GM23338 (cell line): ENCODE measurements at regions not wholly inside any gene's neighbourhood (a gene's known extent, or its start where the extent isn't known, plus 50 kb on each side); places are given as distances from the start of the nearest gene placed in this dataset.

ENCODE experiments used
- ATAC-seq: fragments of 200-7000 bp; cut with Tn5 transposase; 3 replicates; pipeline ENCODE4 v1.9.1; 2020
- DNase-seq: peaks from one replicate; pipeline ENCODE4 v3.0.0-alpha.2; 2015; ENCODE audit warnings: low spot score
- H2AFZ ChIP-seq: fragments of 200-600 bp; sonication (generic); 2 replicates; pipeline ENCODE4 v1.8.0; 2016; ENCODE audit warnings: antibody characterized with exemption, mild to moderate bottlenecking, moderate library complexity
- H3F3A ChIP-seq: fragments of 200-600 bp; sonication (generic); replicated peaks from 2 replicates; pipeline ENCODE4 v1.8.0; 2017; ENCODE audit warnings: antibody characterized with exemption, mixed run types, low read depth
- H3K27ac ChIP-seq: fragments of 200-600 bp; sonication (generic); 2 replicates; pipeline ENCODE4 v1.6.1; 2016; ENCODE audit warnings: low read depth
- H3K27me3 ChIP-seq: fragments of 200-600 bp; sonication (generic); 2 replicates; pipeline ENCODE4 v1.8.0; 2016; ENCODE audit warnings: mild to moderate bottlenecking, mixed run types, moderate library complexity; ENCODE audit not compliant: insufficient read depth
- H3K36me3 ChIP-seq: fragments of 200-600 bp; sonication (generic); 2 replicates; pipeline ENCODE4 v1.8.0; 2016; ENCODE audit warnings: mild to moderate bottlenecking; ENCODE audit not compliant: insufficient read depth
- H3K4me1 ChIP-seq: fragments of 200-600 bp; sonication (generic); 2 replicates; pipeline ENCODE4 v1.8.0; 2016; ENCODE audit warnings: mild to moderate bottlenecking, moderate library complexity; ENCODE audit not compliant: insufficient read depth
- H3K4me2 ChIP-seq: fragments of 200-600 bp; sonication (generic); 2 replicates; pipeline ENCODE4 v1.7.1; 2017; ENCODE audit warnings: mixed run types
- H3K4me3 ChIP-seq: fragments of 200-600 bp; sonication (generic); 2 replicates; pipeline ENCODE4 v1.6.1; 2016; ENCODE audit warnings: mixed run types
- H3K79me2 ChIP-seq: fragments of 200-600 bp; sonication (generic); replicated peaks from 2 replicates; pipeline ENCODE4 v1.8.0; 2017; ENCODE audit warnings: mild to moderate bottlenecking; ENCODE audit not compliant: insufficient read depth
- H3K9me2 ChIP-seq: fragments of 200-600 bp; sonication (generic); 2 replicates; pipeline ENCODE4 v1.8.0; 2017; ENCODE audit not compliant: insufficient read depth
- H4K20me1 ChIP-seq: fragments of 200-600 bp; sonication (generic); replicated peaks from 2 replicates; pipeline ENCODE4 v1.8.0; 2017; ENCODE audit warnings: mild to moderate bottlenecking; ENCODE audit not compliant: insufficient read depth
- H3K27ac Mint-ChIP-seq: 2 replicates; pipeline ENCODE4 v1.8.0; 2020; ENCODE audit warnings: inconsistent platforms, mild to moderate bottlenecking, moderate library complexity, mixed read lengths
- H3K27me3 Mint-ChIP-seq: 3 replicates; pipeline ENCODE4 v1.8.0; 2022; ENCODE audit warnings: low read depth, mild to moderate bottlenecking, moderate library complexity, mixed read lengths, inconsistent platforms; ENCODE audit not compliant: insufficient read depth, poor library complexity
- H3K36me3 Mint-ChIP-seq: 3 replicates; pipeline ENCODE4 v1.8.0; 2021; ENCODE audit warnings: low read depth, mild to moderate bottlenecking, inconsistent platforms, moderate library complexity, mixed read lengths
- H3K4me1 Mint-ChIP-seq: 3 replicates; pipeline ENCODE4 v1.8.0; 2020; ENCODE audit warnings: mild to moderate bottlenecking, inconsistent platforms, mixed read lengths
- H3K4me3 Mint-ChIP-seq: 3 replicates; pipeline ENCODE4 v1.8.0; 2021; ENCODE audit warnings: moderate library complexity, mild to moderate bottlenecking, inconsistent platforms, mixed read lengths
- H3K9me3 Mint-ChIP-seq: 3 replicates; pipeline ENCODE4 v1.8.0; 2020; ENCODE audit warnings: moderate library complexity, mild to moderate bottlenecking, inconsistent platforms, mixed read lengths
- CTCF ChIP-seq, 2 experiments: fragments of 200-600 bp in 1 of 2; sonication (generic) in 1 of 2; conservative IDR thresholded peaks; 2 replicates each; pipeline versions ENCODE4 v1.5.1 to v1.6.1; 2016 to 2017; ENCODE audit warnings: antibody characterized with exemption in 2 of 2, low read depth in 2 of 2, mild to moderate bottlenecking in 2 of 2, moderate library complexity in 1 of 2
- EZH2phosphoT487 ChIP-seq: fragments of 200-600 bp; sonication (generic); IDR thresholded peaks from one replicate; pipeline ENCODE4 v1.8.1; 2018; ENCODE audit warnings: antibody characterized with exemption; ENCODE audit not compliant: unreplicated experiment
- JUNB ChIP-seq: IDR thresholded peaks from one replicate; pipeline ENCODE4 v1.6.1; 2016; ENCODE audit warnings: antibody characterized with exemption; ENCODE audit not compliant: unreplicated experiment
- NANOG ChIP-seq: IDR thresholded peaks from 2 replicates; pipeline ENCODE4 v1.6.1; 2016; ENCODE audit warnings: antibody characterized with exemption, borderline replicate concordance
- STAT1 ChIP-seq: IDR thresholded peaks from one replicate; pipeline ENCODE4 v1.6.1; 2016; ENCODE audit warnings: antibody characterized with exemption; ENCODE audit not compliant: unreplicated experiment
- ZNF114 ChIP-seq: fragments of 250-450 bp; sonication (Bioruptor Pico); IDR thresholded peaks from 2 replicates; pipeline ENCODE4 v1.5.0; 2020; ENCODE audit warnings: mild to moderate bottlenecking, moderate library complexity
- ZNF331 ChIP-seq: fragments of 250-450 bp; sonication (Bioruptor Pico); IDR thresholded peaks from 2 replicates; pipeline ENCODE4 v1.5.0; 2020; ENCODE audit warnings: low read depth, mild to moderate bottlenecking, moderate library complexity
- ZNF462 ChIP-seq: fragments of 250-450 bp; sonication (Bioruptor Pico); IDR thresholded peaks from 2 replicates; pipeline ENCODE4 v1.5.0; 2020; ENCODE audit warnings: mild to moderate bottlenecking, moderate library complexity
- TF ChIP-seq, protein P1 (sequence below): IDR thresholded peaks from 2 replicates; pipeline ENCODE4 v1.6.1; 2016; ENCODE audit warnings: antibody characterized with exemption
- TF ChIP-seq, protein P2 (sequence below): IDR thresholded peaks from one replicate; pipeline ENCODE4 v1.6.1; 2018; ENCODE audit warnings: antibody characterized with exemption; ENCODE audit not compliant: unreplicated experiment

GRCh38 chr18:2444201-2444875, 127.0 kb downstream of the METTL4 start (continued):
- no peak for TF ChIP-seq ZNF462 (CRISPR knock-in tag)

GRCh38 chr18:2448565-2449151, 122.6 kb downstream of the METTL4 start:
- H3K36me3 Mint-ChIP-seq, result no peaks in the 10 kb centered on the region
- no peak overlapping the region for H3K4me3 Mint-ChIP-seq
- Histone ChIP-seq H3K4me3 (no peak overlapping the region), H3K4me1 (peaks cover 5% of the 10 kb centered on the region; the same call in 1 of the 2 replicates), H3K4me2 (no peak overlapping the region), H2AFZ (no peak overlapping the region), H3K79me2 (no peaks in the 10 kb centered on the region), H3K27me3 (no peaks in the 10 kb centered on the region), H4K20me1 (no peaks in the 10 kb centered on the region), H3K36me3 (no peaks in the 10 kb centered on the region), H3K9me2 (peaks cover 8% of the 10 kb centered on the region; the same call in 1 of the 2 replicates), H3F3A (no peaks in the 10 kb centered on the region), H3K27ac (no peak overlapping the region)
- peaks cover 2% of the 10 kb centered on the region for H3K27me3 Mint-ChIP-seq
- peaks cover 9% of the 10 kb centered on the region for H3K4me1 Mint-ChIP-seq
- peaks cover 3% of the 10 kb centered on the region; the same call in 2 of the 3 replicates for H3K9me3 Mint-ChIP-seq
- ATAC-seq (no peak), DNase-seq (no peak)
- H3K27ac Mint-ChIP-seq, result no peak overlapping the region
- TF ChIP-seq, protein P1, sequence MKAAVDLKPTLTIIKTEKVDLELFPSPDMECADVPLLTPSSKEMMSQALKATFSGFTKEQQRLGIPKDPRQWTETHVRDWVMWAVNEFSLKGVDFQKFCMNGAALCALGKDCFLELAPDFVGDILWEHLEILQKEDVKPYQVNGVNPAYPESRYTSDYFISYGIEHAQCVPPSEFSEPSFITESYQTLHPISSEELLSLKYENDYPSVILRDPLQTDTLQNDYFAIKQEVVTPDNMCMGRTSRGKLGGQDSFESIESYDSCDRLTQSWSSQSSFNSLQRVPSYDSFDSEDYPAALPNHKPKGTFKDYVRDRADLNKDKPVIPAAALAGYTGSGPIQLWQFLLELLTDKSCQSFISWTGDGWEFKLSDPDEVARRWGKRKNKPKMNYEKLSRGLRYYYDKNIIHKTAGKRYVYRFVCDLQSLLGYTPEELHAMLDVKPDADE, result no peak
- TF ChIP-seq STAT1, result no peak
- no peak for TF ChIP-seq JUNB
- TF ChIP-seq EZH2phosphoT487, result no peak
- no peak for TF ChIP-seq NANOG
- no peak for TF ChIP-seq ZNF331
- no peak for TF ChIP-seq ZNF114 (CRISPR knock-in tag)
- TF ChIP-seq CTCF (conservative IDR thresholded peaks at IDR 0.05; ENCODE audit: low read depth in 2 of 2), result no peak
- TF ChIP-seq, protein P2, sequence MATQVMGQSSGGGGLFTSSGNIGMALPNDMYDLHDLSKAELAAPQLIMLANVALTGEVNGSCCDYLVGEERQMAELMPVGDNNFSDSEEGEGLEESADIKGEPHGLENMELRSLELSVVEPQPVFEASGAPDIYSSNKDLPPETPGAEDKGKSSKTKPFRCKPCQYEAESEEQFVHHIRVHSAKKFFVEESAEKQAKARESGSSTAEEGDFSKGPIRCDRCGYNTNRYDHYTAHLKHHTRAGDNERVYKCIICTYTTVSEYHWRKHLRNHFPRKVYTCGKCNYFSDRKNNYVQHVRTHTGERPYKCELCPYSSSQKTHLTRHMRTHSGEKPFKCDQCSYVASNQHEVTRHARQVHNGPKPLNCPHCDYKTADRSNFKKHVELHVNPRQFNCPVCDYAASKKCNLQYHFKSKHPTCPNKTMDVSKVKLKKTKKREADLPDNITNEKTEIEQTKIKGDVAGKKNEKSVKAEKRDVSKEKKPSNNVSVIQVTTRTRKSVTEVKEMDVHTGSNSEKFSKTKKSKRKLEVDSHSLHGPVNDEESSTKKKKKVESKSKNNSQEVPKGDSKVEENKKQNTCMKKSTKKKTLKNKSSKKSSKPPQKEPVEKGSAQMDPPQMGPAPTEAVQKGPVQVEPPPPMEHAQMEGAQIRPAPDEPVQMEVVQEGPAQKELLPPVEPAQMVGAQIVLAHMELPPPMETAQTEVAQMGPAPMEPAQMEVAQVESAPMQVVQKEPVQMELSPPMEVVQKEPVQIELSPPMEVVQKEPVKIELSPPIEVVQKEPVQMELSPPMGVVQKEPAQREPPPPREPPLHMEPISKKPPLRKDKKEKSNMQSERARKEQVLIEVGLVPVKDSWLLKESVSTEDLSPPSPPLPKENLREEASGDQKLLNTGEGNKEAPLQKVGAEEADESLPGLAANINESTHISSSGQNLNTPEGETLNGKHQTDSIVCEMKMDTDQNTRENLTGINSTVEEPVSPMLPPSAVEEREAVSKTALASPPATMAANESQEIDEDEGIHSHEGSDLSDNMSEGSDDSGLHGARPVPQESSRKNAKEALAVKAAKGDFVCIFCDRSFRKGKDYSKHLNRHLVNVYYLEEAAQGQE, result no peak
